Esophagus squamous epithelium (tissue), 5 donors: ENCODE measurements at regions not wholly inside any gene's neighbourhood (a gene's known extent, or its start where the extent isn't known, plus 50 kb on each side); places are given as distances from the start of the nearest gene placed in this dataset.

Experiments used
- DNase-seq: peaks from one replicate; lab custom pipeline; 2025; lab: John Stamatoyannopoulos, UW
- H3K27ac ChIP-seq, 4 donors: fragments of 200-600 bp; sonication (generic); one replicate each; pipeline ENCODE4 v1.5.1; 2016 to 2019; ENCODE audit warnings: mild to moderate bottlenecking in 1 of 4
- H3K27me3 ChIP-seq, 4 donors: fragments of 200-600 bp; sonication (generic); 1 replicate in 3 of 4; 2 replicates in 1 of 4; pipeline versions ENCODE4 v1.5.1 to v1.6.0; 2017 to 2021; ENCODE audit warnings: antibody characterized with exemption in 1 of 4
- H3K36me3 ChIP-seq, 3 donors: fragments of 200-600 bp; sonication (generic); one replicate each; pipeline ENCODE4 v1.5.1; 2016 to 2019
- H3K4me1 ChIP-seq, 3 donors: fragments of 200-600 bp; sonication (generic); one replicate each; pipeline ENCODE4 v1.5.1; 2017 to 2019
- H3K4me3 ChIP-seq, 4 donors: fragments of 200-600 bp; sonication (generic); 1 replicate in 3 of 4; 2 replicates in 1 of 4; pipeline ENCODE4 v1.5.1; 2016 to 2019; ENCODE audit warnings: mild to moderate bottlenecking in 2 of 4, moderate library complexity in 1 of 4
- H3K9me3 ChIP-seq, 3 donors: fragments of 200-600 bp; sonication (generic); one replicate each; pipeline ENCODE4 v1.5.1; 2016 to 2019
- POLR2A ChIP-seq, 4 donors: fragments of 450-650 bp; IDR thresholded peaks; one replicate each; pipeline ENCODE4 v1.6.1; 2017; ENCODE audit warnings: antibody characterized with exemption in 4 of 4, mild to moderate bottlenecking in 4 of 4, moderate library complexity in 3 of 4
- WGBS, 2 donors: methylation state at CpG; one replicate each; pipeline ENCODE4 v1.1.5; 2018; 5-methylcytosine and 5-hydroxymethylcytosine counted together
- intact Hi-C: fragments of 100-400 bp; cut with DNase I; formaldehyde crosslinking; loops from one replicate; pipeline ENCODE4 v1.15.0; 2022
- TF ChIP-seq, protein P1 (sequence below), 6 experiments: fragments of 450-650 bp in 4 of 6; fragments of 200-600 bp in 2 of 6; sonication (generic) in 2 of 6; IDR thresholded peaks; one replicate each; pipeline ENCODE4 v1.5.1; 2016 to 2019; ENCODE audit warnings: antibody characterized with exemption in 6 of 6, mild to moderate bottlenecking in 4 of 6, moderate library complexity in 4 of 6
- donor health status: DM: yes; HTN: yes; CAD: no.

DNA sequence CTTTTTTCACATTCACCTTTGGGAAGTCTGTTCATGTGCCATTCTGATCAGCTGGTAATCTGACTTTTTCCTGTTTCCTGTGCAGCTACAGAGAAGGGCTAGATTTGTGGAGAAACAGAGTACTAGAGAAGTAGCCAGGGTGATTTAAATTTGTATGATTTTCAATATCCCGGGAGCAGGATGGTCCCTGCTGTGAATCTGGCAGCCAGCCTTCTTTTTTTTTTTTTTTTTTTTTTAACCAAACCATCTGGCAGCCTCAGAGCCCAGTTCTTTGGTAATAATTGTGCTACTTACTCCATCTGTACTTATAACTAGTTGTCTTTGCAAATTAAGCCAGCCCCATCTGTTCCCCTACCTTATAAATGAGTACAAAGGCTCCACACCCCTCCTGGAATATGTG lies 248.6 kb upstream of the DEPDC1 start:
- no peaks in the 10 kb centered on the region for H3K36me3 ChIP-seq
- H3K27me3 ChIP-seq, result no peaks in the 10 kb centered on the region
- H3K4me1 ChIP-seq, result no peaks in the 10 kb centered on the region
- H3K27ac ChIP-seq, result no peak overlapping the region
- DNase-seq, result no peak
- peaks cover 0 to 5% (median 0%) of the 10 kb centered on the region in 3 donors for H3K9me3 ChIP-seq
- intact Hi-C loops, result no loop called here
- 0 to 9% methylated on average over 1 of the region's 1 CpG for WGBS, 2 donors
- no peak overlapping the region for H3K4me3 ChIP-seq
- TF ChIP-seq, protein P1, sequence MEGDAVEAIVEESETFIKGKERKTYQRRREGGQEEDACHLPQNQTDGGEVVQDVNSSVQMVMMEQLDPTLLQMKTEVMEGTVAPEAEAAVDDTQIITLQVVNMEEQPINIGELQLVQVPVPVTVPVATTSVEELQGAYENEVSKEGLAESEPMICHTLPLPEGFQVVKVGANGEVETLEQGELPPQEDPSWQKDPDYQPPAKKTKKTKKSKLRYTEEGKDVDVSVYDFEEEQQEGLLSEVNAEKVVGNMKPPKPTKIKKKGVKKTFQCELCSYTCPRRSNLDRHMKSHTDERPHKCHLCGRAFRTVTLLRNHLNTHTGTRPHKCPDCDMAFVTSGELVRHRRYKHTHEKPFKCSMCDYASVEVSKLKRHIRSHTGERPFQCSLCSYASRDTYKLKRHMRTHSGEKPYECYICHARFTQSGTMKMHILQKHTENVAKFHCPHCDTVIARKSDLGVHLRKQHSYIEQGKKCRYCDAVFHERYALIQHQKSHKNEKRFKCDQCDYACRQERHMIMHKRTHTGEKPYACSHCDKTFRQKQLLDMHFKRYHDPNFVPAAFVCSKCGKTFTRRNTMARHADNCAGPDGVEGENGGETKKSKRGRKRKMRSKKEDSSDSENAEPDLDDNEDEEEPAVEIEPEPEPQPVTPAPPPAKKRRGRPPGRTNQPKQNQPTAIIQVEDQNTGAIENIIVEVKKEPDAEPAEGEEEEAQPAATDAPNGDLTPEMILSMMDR (IDR thresholded peaks at IDR 0.05), result no peak
- no peak for TF ChIP-seq POLR2A (IDR thresholded peaks at IDR 0.05)

DNA sequence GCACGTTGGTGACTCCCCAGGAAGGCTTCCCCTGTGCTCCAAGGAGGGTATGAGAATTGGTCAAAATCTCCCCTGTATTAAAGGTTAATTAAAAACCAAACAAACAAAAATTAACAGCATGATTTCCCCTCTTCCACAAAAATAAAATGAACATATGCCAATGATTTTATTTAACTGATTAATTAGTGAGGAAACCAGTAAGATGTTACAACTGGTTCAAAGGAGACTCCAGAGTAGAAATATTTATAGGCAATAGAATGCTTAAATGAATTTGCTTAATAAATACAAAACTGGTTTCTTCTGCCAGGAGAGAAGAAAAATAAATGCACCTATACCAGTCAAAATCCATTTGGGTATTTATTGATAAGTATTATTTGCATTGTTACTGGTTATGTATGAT lies 249.5 kb upstream of the DEPDC1 start:
- Histone ChIP-seq H3K27ac (no peak overlapping the region), H3K9me3 (peaks cover 0 to 5% (median 0%) of the 10 kb centered on the region in 3 donors), H3K4me3 (no peak overlapping the region), H3K4me1 (no peaks in the 10 kb centered on the region), H3K27me3 (no peaks in the 10 kb centered on the region), H3K36me3 (no peaks in the 10 kb centered on the region)
- no peak for TF ChIP-seq POLR2A (IDR thresholded peaks at IDR 0.05)
- TF ChIP-seq, protein P1 (IDR thresholded peaks at IDR 0.05), result no peak
- no peak for DNase-seq
- WGBS, 2 donors, result 60 to 79% methylated on average over 1 of the region's 1 CpG
- intact Hi-C loops, result no loop called here

DNA sequence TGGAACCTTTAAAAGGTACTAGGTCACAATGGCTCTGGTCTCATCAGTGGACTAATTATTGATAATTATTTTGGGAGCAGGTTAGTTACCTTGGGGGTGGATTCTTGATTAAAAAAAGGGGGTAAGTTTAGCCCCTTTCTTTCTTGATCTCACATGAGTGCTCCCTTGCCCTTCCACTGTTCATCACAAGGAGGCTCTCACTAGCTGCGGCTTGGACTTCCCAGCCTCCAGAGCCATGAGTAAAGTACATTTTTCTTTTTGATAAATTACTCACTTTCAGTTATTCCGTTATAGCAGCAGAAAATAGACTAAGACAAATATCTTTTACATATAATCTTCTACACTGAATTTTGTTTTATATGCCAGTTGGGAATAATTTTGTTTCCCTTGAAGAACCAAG lies 254.8 kb upstream of the DEPDC1 start:
- DNase-seq, result no peak
- H3K9me3 ChIP-seq, result no peaks in the 10 kb centered on the region
- no peaks in the 10 kb centered on the region for H3K4me1 ChIP-seq
- WGBS, 2 donors, result 67 to 80% methylated on average over 2 of the region's 2 CpGs
- H3K27ac ChIP-seq, result no peak overlapping the region
- no peaks in the 10 kb centered on the region for H3K27me3 ChIP-seq
- intact Hi-C loops, result no loop called here
- TF ChIP-seq, protein P1 (IDR thresholded peaks at IDR 0.05), result no peak
- TF ChIP-seq POLR2A (IDR thresholded peaks at IDR 0.05), result no peak
- H3K36me3 ChIP-seq, result no peaks in the 10 kb centered on the region
- no peak overlapping the region for H3K4me3 ChIP-seq

DNA sequence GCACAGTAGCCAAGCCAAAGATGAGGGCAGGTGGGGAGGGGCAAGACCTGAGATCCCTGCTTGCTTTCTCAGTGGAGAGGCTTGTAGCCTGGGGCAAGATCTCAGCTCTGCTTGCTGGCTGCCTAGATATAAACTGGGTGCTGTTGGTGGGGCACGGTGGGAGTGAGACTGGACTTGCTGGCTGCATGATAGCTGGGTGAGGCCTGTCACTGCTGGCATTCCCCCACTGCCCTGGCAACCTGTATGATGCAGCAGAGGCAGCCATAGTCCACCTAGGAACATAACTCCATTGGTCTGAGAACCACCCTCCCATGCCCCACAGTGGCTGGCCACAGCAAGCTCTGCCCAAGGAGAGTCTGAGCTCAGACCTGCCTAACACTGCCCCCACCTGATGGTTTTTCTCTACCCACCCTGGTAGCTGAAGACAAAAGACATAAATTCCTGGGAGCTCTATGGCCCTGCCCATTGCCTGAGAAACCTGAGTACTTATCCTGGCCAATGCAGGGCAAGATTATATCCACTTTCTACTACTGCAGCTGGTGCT lies 261.9 kb upstream of the DEPDC1 start:
- Histone ChIP-seq H3K4me3 (no peak overlapping the region), H3K27me3 (no peaks in the 10 kb centered on the region), H3K9me3 (no peaks in the 10 kb centered on the region), H3K36me3 (no peaks in the 10 kb centered on the region), H3K27ac (no peak overlapping the region), H3K4me1 (no peaks in the 10 kb centered on the region)
- no peak for TF ChIP-seq POLR2A (IDR thresholded peaks at IDR 0.05)
- TF ChIP-seq, protein P1 (IDR thresholded peaks at IDR 0.05), result no peak
- no peak for DNase-seq
- WGBS, 2 donors, result 80% methylated on average over 1 of the region's 1 CpG; no CpG with 5 or more reads in 1 of the 2 donors
- intact Hi-C loops, result no loop called here

DNA sequence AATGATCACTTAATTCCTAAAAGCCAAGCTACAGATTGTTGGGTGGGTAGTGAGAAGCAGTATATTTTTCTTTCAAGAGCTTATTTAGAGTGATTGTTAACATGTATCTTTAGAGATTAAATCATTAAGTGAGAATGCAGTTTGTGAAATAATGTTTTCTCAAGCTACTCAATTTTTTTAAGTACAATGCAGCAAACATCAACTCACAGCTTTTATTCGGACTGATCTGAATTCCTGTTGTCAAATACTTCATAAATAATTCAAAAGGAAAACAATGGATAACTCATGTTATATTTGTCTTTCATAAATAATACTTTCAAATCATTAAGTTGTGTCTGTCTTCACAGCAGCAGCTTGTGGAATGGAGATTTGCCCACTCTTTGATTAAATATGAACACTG lies 271.1 kb upstream of the DEPDC1 start:
- no peak overlapping the region for H3K4me3 ChIP-seq
- peaks cover 0 to 10% (median 0%) of the 10 kb centered on the region in 3 donors for H3K9me3 ChIP-seq
- no peaks in the 10 kb centered on the region for H3K27me3 ChIP-seq
- H3K36me3 ChIP-seq, result no peaks in the 10 kb centered on the region
- WGBS, 2 donors, result 37 to 46% methylated on average over 1 of the region's 1 CpG
- no peak overlapping the region for H3K27ac ChIP-seq
- H3K4me1 ChIP-seq, result no peaks in the 10 kb centered on the region
- no peak for DNase-seq
- no peak for TF ChIP-seq POLR2A (IDR thresholded peaks at IDR 0.05)
- TF ChIP-seq, protein P1 (IDR thresholded peaks at IDR 0.05), result no peak
- intact Hi-C loops, result no loop called here
